ENCODE measurements at regions not wholly inside any gene's neighbourhood (a gene's known extent, or its start where the extent isn't known, plus 50 kb on each side); places are given as distances from the start of the nearest gene placed in this dataset.

DNA sequence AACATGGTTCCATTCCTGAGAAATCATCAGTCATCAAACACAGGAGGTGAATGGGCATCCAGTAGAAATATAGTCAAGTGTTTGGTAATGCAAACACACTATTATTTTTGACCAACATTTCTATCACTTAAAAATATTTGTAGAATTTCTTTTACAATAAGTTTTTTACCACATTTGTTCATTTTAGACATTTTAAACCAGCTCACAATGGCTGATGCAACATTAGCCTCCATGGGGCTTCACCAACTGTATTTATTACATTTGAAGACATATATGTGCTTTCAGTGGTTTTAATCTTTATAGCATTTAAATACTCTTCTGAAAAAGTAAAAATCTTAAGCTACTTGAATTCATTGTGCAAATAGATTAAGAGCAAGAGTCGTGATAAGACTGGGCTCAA is 1201.4 kb upstream of the TMEM132C start:
- no peaks in the 10 kb centered on the region for H3K9me3 ChIP-seq (ENCODE audit: control insufficient read depth in 2 of 2, insufficient read depth in 1 of 2, low read length in 1 of 2)
- H3K4me1 ChIP-seq (ENCODE audit: control insufficient read depth in 2 of 2, insufficient read depth in 2 of 2, low read length in 2 of 2), result no peaks in the 10 kb centered on the region
- DNase-seq (ENCODE audit: low read depth in 6 of 9, low spot score in 9 of 9), result no peak
- H3K36me3 ChIP-seq (ENCODE audit: control insufficient read depth in 2 of 2, insufficient read depth in 2 of 2, low read length in 1 of 2), result no peaks in the 10 kb centered on the region
- H3K27ac ChIP-seq (ENCODE audit: low read depth in 1 of 2, low read length in 1 of 2), result no peak overlapping the region
- no peaks in the 10 kb centered on the region for H3K27me3 ChIP-seq (ENCODE audit: control insufficient read depth in 2 of 2, insufficient read depth in 1 of 2, low read length in 1 of 2)
- 85% methylated on average over 1 of the region's 1 CpG for WGBS
- no peak overlapping the region for H3K4me3 ChIP-seq (ENCODE audit: low read length in 2 of 2)

DNA sequence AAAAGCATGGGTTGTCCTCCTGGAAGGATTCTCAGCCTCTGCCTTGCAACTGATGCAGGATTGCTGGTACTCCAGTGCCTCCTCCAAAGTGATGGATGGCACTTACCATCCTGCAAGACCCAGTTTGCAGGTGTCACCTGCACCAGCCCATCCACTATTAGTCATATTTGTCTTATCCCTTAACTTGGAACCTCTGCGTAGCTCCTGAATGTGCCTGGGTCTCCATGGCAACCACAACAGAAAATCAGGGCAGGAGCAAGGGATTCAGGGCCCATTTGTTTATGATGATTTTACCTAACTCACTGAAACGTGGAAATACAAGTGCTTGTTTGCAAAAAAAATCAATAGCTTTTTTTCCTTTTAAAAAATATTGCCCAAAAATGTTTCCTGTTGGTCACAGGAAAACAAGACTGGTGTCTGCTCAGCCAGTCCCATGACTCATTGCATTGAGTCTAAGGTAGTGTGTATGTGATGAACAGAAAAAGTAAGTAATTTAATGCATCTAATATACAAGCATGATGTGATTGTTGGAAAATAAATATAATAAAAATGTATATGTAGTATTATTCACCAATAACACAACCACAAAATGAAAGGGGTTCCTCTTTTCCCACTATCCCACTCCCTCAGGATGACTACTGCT is 1196.3 kb upstream of the TMEM132C start:
- Histone ChIP-seq H3K4me1 (ENCODE audit: control insufficient read depth in 2 of 2, insufficient read depth in 2 of 2, low read length in 2 of 2) (no peaks in the 10 kb centered on the region), H3K27me3 (ENCODE audit: control insufficient read depth in 2 of 2, insufficient read depth in 1 of 2, low read length in 1 of 2) (no peaks in the 10 kb centered on the region), H3K4me3 (ENCODE audit: low read length in 2 of 2) (no peak overlapping the region), H3K9me3 (ENCODE audit: control insufficient read depth in 2 of 2, insufficient read depth in 1 of 2, low read length in 1 of 2) (no peaks in the 10 kb centered on the region), H3K36me3 (ENCODE audit: control insufficient read depth in 2 of 2, insufficient read depth in 2 of 2, low read length in 1 of 2) (no peaks in the 10 kb centered on the region), H3K27ac (ENCODE audit: low read depth in 1 of 2, low read length in 1 of 2) (no peak overlapping the region)
- WGBS, result 56% methylated on average over 2 of the region's 2 CpGs
- DNase-seq (ENCODE audit: low read depth in 6 of 9, low spot score in 9 of 9), result no peak

DNA sequence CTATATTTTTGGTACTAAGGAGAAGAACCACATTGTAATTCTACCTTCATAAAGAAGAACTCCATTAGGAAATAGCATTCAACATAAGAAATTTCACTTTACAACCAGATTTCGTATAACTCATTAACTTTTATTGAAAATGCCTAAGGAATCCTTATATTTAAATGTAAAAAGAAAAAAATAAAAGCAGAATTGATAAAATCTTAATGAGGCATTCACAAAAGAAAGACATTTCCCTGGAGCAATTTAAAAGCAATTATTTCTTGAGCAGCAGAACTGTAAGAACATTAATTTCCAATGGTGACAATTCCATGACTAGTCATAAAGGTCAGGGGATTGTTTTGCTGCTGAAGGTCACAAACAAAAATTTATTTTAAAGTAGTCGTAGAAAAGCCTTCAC is 1192.8 kb upstream of the TMEM132C start:
- Histone ChIP-seq H3K9me3 (ENCODE audit: control insufficient read depth in 2 of 2, insufficient read depth in 1 of 2, low read length in 1 of 2) (no peaks in the 10 kb centered on the region), H3K36me3 (ENCODE audit: control insufficient read depth in 2 of 2, insufficient read depth in 2 of 2, low read length in 1 of 2) (no peaks in the 10 kb centered on the region), H3K27me3 (ENCODE audit: control insufficient read depth in 2 of 2, insufficient read depth in 1 of 2, low read length in 1 of 2) (no peaks in the 10 kb centered on the region), H3K27ac (ENCODE audit: low read depth in 1 of 2, low read length in 1 of 2) (no peak overlapping the region), H3K4me1 (ENCODE audit: control insufficient read depth in 2 of 2, insufficient read depth in 2 of 2, low read length in 2 of 2) (no peaks in the 10 kb centered on the region), H3K4me3 (ENCODE audit: low read length in 2 of 2) (no peak overlapping the region)
- 86% methylated on average over 2 of the region's 2 CpGs for WGBS
- DNase-seq (ENCODE audit: low read depth in 6 of 9, low spot score in 9 of 9), result no peak

DNA sequence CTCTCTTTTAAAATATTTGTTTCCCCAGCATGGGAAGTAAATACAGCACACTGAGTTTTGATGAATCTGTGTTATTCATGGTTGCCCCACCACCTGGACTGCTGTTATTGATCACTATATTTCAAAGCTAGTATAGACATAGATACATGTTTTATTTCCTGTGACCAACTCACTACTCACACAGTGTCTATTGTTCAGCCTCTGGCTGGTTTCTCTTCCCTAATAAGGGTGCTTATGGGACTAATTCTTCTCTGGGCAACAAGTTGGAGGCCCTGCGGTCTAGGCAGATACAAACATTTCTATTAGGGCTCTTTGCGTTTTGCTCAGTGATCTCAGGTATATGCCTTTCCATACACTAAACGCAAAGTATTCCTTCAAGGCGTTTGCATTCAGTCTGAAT is 1191.0 kb upstream of the TMEM132C start:
- no peaks in the 10 kb centered on the region for H3K27me3 ChIP-seq (ENCODE audit: control insufficient read depth in 2 of 2, insufficient read depth in 1 of 2, low read length in 1 of 2)
- no peaks in the 10 kb centered on the region for H3K36me3 ChIP-seq (ENCODE audit: control insufficient read depth in 2 of 2, insufficient read depth in 2 of 2, low read length in 1 of 2)
- no peaks in the 10 kb centered on the region for H3K9me3 ChIP-seq (ENCODE audit: control insufficient read depth in 2 of 2, insufficient read depth in 1 of 2, low read length in 1 of 2)
- DNase-seq (ENCODE audit: low read depth in 6 of 9, low spot score in 9 of 9), result no peak
- H3K4me1 ChIP-seq (ENCODE audit: control insufficient read depth in 2 of 2, insufficient read depth in 2 of 2, low read length in 2 of 2), result no peaks in the 10 kb centered on the region
- no peak overlapping the region for H3K27ac ChIP-seq (ENCODE audit: low read depth in 1 of 2, low read length in 1 of 2)
- WGBS, result 98% methylated on average over 4 of the region's 4 CpGs
- H3K4me3 ChIP-seq (ENCODE audit: low read length in 2 of 2), result no peak overlapping the region

DNA sequence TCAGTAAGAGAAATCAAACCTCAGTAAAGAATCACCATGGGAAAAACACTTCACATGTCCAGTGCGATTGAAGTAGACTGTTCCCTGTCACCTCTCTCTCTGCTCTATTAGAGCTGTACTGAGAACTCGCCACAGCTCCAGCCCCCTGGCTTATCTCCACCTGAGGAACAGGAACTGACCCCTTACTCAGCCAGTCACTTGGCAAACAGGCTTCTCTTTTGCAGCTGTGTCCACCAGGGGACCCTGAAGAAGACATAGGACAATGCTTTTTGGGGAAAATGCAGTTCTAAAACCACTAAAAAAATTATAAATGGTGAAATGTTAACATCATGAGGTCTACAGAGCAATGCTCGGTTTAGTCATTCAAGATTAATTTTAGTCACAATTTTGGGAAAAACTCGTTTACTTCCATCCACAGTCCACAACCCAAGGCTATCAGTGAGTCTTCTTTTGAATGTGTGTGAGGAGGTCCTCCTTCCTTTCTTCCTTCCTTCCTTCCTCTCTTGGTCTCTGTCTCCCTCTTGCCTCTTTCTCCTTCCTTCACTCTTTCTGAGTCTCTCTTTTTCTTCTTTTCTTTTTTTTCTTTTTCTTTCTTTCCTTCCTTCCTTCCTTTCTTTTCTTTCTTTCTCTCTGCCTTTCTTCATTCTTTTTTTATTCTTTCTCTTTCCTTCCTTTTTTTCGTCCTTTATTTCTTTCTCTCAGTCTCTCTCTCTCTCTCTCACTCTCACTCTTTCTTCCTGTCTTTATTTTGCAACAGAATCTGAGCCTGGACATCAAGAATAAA is 1189.5 kb upstream of the TMEM132C start:
- no peaks in the 10 kb centered on the region for H3K4me1 ChIP-seq (ENCODE audit: control insufficient read depth in 2 of 2, insufficient read depth in 2 of 2, low read length in 2 of 2)
- H3K4me3 ChIP-seq (ENCODE audit: low read length in 2 of 2), result no peak overlapping the region
- H3K36me3 ChIP-seq (ENCODE audit: control insufficient read depth in 2 of 2, insufficient read depth in 2 of 2, low read length in 1 of 2), result no peaks in the 10 kb centered on the region
- H3K27ac ChIP-seq (ENCODE audit: low read depth in 1 of 2, low read length in 1 of 2), result no peak overlapping the region
- 84% methylated on average over 5 of the region's 5 CpGs for WGBS
- DNase-seq (ENCODE audit: low read depth in 6 of 9, low spot score in 9 of 9), result no peak
- H3K9me3 ChIP-seq (ENCODE audit: control insufficient read depth in 2 of 2, insufficient read depth in 1 of 2, low read length in 1 of 2), result no peaks in the 10 kb centered on the region
- no peaks in the 10 kb centered on the region for H3K27me3 ChIP-seq (ENCODE audit: control insufficient read depth in 2 of 2, insufficient read depth in 1 of 2, low read length in 1 of 2)

DNA sequence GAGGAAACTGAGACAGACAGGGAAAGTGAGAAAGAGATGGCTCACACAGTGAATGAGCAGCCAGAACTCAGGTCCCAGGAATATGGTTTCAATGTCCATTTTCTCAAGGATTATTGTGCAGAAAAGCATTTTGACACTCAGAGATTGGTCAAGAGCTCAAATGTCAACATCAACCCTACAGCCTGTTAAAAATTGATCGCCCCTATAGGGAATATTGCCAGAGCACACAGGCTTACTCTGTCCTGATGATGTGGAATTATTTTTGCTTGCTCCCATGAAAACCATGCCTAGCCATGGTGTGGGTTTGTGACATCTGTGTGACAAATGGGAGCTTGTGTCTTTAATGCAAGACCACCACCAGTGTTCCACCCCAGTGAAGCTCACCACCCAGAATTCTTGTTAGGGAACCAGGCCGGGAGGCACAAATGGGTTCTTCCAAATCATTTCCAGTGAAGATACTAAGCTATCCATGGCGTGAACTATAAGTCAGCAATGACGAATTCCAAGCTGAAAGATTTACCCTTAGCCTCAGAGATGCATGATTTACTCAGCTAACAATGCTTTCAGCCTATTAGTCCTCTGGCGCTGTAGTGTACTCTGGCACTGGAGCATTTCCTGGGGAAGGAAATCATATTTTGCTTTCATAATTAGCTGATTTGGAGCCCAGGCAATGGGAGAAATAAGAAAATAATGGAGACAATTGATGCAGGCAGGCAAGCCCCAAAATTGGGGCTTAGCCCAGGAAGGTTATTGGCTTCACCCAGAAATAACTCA is 1188.2 kb upstream of the TMEM132C start:
- DNase-seq (ENCODE audit: low read depth in 6 of 9, low spot score in 9 of 9), result no peak
- H3K27me3 ChIP-seq (ENCODE audit: control insufficient read depth in 2 of 2, insufficient read depth in 1 of 2, low read length in 1 of 2), result no peaks in the 10 kb centered on the region
- H3K4me1 ChIP-seq (ENCODE audit: control insufficient read depth in 2 of 2, insufficient read depth in 2 of 2, low read length in 2 of 2), result no peaks in the 10 kb centered on the region
- no peak overlapping the region for H3K4me3 ChIP-seq (ENCODE audit: low read length in 2 of 2)
- no peak overlapping the region for H3K27ac ChIP-seq (ENCODE audit: low read depth in 1 of 2, low read length in 1 of 2)
- H3K36me3 ChIP-seq (ENCODE audit: control insufficient read depth in 2 of 2, insufficient read depth in 2 of 2, low read length in 1 of 2), result no peaks in the 10 kb centered on the region
- WGBS, result 85% methylated on average over 5 of the region's 5 CpGs
- no peaks in the 10 kb centered on the region for H3K9me3 ChIP-seq (ENCODE audit: control insufficient read depth in 2 of 2, insufficient read depth in 1 of 2, low read length in 1 of 2)

DNA sequence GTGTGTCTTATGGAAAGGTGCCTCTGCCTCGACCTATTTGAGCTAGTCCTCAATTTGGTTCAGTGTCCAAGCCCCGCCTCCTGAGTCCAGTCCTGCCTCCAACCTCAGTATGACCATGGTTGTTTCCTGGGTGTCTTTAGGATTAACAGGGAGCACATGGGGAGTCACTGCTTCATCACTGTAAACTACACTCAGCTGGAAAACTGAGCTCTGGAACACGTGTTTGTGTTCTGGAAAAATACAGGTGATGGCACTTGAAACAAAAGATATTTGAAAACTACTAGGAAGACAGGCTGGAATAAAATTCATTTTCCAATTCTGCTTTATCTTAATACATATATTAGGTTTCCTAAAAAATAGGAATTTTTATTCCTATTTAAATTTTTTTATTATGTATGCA is 1187.3 kb upstream of the TMEM132C start:
- 89% methylated on average over 3 of the region's 3 CpGs for WGBS
- no peaks in the 10 kb centered on the region for H3K27me3 ChIP-seq (ENCODE audit: control insufficient read depth in 2 of 2, insufficient read depth in 1 of 2, low read length in 1 of 2)
- H3K27ac ChIP-seq (ENCODE audit: low read depth in 1 of 2, low read length in 1 of 2), result no peak overlapping the region
- H3K36me3 ChIP-seq (ENCODE audit: control insufficient read depth in 2 of 2, insufficient read depth in 2 of 2, low read length in 1 of 2), result no peaks in the 10 kb centered on the region
- H3K4me1 ChIP-seq (ENCODE audit: control insufficient read depth in 2 of 2, insufficient read depth in 2 of 2, low read length in 2 of 2), result no peaks in the 10 kb centered on the region
- H3K9me3 ChIP-seq (ENCODE audit: control insufficient read depth in 2 of 2, insufficient read depth in 1 of 2, low read length in 1 of 2), result no peaks in the 10 kb centered on the region
- no peak overlapping the region for H3K4me3 ChIP-seq (ENCODE audit: low read length in 2 of 2)
- DNase-seq (ENCODE audit: low read depth in 6 of 9, low spot score in 9 of 9), result no peak

DNA sequence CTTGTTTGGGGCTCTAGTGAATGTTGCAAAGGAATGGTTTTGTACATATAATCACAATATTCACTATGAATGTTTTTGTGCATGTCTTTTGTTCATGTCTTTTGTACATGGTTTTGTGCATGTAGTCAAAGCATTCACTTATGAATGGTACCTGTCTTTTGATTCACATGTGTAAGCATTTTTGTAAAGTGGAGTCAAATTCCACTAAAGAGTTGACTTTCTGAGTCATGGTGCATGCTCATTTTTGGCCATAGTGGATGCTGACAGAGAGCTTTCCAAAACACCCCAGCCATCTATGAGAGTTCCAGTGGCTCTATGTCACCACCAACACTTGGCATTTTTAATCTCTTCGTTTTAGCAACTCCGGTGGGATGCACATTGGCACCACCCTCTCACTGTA is 1185.9 kb upstream of the TMEM132C start:
- no peak for DNase-seq (ENCODE audit: low read depth in 6 of 9, low spot score in 9 of 9)
- no peaks in the 10 kb centered on the region for H3K4me1 ChIP-seq (ENCODE audit: control insufficient read depth in 2 of 2, insufficient read depth in 2 of 2, low read length in 2 of 2)
- H3K27me3 ChIP-seq (ENCODE audit: control insufficient read depth in 2 of 2, insufficient read depth in 1 of 2, low read length in 1 of 2), result no peaks in the 10 kb centered on the region
- H3K27ac ChIP-seq (ENCODE audit: low read depth in 1 of 2, low read length in 1 of 2), result no peak overlapping the region
- H3K36me3 ChIP-seq (ENCODE audit: control insufficient read depth in 2 of 2, insufficient read depth in 2 of 2, low read length in 1 of 2), result no peaks in the 10 kb centered on the region
- no peak overlapping the region for H3K4me3 ChIP-seq (ENCODE audit: low read length in 2 of 2)
- WGBS, result 98% methylated on average over 2 of the region's 2 CpGs
- H3K9me3 ChIP-seq (ENCODE audit: control insufficient read depth in 2 of 2, insufficient read depth in 1 of 2, low read length in 1 of 2), result no peaks in the 10 kb centered on the region
